ENCODE measurements at regions not wholly inside any gene's neighbourhood (a gene's known extent, or its start where the extent isn't known, plus 50 kb on each side); places are given as distances from the start of the nearest gene placed in this dataset.
"Not testable (repeated sequence)": the region's sequence is repeated elsewhere in the genome, so short reads cannot be mapped to it uniquely, and the experiment has no call there.

DNA sequence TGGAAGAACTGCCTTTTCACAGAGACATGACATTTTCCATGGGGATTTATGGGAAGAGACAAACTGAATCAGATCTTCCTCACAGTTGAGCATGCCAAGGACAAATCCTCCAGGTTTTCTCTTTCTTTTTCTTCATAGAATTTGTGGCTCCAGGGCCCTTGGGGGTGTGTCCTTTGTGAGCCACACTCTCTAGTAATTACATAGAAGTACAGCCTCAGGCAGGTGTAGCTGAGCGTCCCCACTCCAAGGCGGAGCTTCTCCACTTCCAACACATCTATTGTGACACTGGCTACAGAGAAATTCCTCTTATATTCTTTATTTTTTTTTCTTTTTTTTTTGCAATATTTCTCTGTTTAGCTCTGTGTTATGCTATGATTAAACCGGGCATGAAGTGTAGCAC lies 420.5 kb upstream of the CD180 start:
- DNase-seq: no peak

GRCh38 chr5:67612961-67613360 lies 416.4 kb upstream of the CD180 start:
- no peak for DNase-seq

DNA sequence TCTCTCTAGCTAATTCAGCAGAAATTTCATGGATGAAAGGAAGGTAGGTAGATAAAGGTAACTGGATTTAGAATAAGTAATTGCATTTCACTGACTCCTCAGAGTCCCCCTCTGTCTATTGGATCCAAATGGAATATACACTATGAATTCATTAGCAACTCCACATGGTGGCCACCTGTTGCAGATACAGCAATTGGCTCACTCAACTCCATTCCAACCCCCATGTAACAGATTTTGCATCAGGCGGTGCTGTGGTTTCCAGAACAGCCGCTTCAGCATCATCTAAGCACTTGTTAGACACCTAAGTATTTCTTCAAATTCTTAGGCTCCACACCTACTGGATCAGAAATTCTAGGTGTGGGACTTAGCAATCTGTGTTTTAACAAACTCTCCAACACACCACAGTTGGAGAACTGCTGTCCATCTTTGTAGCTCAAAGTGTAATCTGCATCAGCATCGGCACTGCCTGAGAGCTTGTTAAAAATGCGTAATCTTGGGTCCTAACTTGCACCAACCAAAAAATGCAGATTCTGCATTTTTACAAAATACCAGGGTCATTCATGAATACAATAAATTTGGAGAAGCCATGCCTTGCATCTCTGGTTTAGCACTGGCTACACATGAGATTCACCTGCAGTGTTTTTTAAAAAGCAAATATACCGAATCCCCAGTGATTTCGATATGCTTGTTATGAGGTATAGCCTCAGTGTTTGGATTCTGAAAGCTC lies 413.8 kb upstream of the CD180 start:
- no peak for DNase-seq

- DNase-seq: no peak
Measured at GRCh38 chr5:67607958-67608357, 411.4 kb upstream of the CD180 start.

GRCh38 chr5:67606586-67606947 lies 410.0 kb upstream of the CD180 start:
- no peak for DNase-seq

DNA sequence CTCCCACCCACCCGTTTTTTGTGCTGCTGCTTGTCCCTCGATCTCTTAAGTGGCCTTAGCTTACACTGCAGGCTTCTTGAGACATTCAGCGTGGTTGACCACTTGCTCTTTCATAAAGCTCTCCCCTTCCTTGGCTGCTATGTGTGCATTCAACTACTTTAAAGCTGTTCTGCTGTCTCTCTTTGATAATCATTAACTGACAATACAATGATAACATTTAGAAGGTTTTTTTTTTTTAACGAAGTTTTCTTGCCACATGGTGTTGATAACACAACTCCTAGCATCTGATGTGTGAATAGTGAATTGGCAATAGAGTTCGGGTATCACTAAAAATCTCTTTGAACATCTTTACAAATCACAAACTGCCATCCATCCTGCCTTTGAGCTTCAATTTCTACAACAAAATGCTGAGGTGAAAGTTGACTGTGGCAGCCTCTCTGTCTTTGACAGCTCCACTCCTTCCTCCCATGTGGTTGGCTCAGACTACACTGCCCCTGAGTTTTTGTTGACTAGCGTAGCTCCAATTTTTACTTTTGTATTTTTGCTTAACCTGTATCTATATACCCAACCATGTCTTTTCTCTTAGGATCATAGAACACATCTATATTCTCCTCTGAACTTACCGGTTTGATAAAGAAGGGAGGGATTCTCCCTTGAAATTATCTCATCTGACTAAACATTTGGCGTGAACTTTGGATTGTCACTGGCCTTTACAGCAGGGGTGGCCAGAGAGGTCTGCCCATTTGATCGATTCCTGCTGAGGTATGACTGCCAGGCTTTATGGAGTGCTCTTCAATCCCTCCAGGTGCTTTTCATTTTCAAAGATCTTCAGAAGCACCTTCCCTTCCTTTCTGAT lies 409.4 kb upstream of the CD180 start:
- no peak for DNase-seq

DNA sequence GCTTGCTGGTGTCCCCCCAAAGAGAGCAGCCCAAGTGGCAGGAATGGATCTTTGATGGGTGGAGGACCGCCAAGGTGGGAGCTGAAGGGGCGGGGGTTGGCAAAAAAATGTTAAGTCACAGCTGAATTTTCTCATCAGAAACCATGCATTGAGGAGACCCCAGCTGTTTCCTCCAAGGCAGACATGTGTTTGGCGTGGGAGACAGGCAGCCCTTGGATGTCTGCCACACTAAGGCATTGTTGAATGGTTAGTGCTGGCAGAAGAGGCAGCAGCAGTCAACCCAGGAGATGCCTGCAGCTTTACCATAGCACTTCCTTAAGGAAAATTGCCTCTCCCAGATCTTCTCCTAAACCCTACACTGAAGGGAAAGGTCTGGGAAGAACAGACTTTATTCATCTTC lies 394.9 kb upstream of the CD180 start:
- DNase-seq: no peak

DNA sequence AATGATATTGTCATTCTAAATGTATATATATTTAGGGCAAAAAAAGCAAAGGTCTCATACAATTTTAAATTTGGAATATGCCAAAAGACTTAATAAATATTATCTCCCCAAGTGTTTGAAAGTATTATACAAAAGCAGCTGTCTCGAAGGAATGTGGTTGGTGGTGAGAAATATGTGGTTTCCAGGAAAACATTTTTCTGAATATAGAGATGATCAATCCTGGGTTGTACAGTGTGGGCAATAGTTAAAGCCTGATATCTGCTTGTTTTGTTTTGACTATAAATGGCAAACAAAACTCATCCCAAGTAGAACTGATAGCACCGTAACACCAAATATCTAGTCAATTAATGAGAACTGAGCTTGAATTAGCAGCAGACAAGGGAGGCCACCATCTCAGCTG lies 391.8 kb upstream of the CD180 start:
- DNase-seq: no peak

GRCh38 chr5:67581203-67581602 lies 384.6 kb upstream of the CD180 start:
- DNase-seq: no peak

- no peak for DNase-seq
Measured at GRCh38 chr5:67578011-67578410, 381.4 kb upstream of the CD180 start.

- DNase-seq: peak; percentile 3
Measured at GRCh38 chr5:67577424-67577823, 380.8 kb upstream of the CD180 start.

DNA sequence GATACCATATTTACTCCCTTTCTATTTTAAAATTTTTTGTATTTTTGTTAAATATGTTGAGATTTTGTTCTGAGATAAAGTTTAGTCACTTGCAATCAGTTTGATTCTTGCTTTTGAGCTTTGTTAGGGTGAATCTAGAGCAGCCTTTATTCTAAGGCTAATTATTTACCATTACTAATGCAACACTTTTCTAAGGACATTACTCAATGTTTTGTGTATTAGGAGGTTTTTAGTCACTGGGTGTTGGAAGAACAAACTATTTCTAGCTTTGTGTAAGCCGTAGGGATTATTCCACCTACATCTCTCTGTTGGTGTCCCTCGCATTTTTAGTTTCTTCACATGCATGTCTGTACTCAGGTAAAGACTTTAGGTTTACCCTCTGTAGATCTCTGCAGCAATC lies 379.5 kb upstream of the CD180 start:
- DNase-seq: no peak

DNA sequence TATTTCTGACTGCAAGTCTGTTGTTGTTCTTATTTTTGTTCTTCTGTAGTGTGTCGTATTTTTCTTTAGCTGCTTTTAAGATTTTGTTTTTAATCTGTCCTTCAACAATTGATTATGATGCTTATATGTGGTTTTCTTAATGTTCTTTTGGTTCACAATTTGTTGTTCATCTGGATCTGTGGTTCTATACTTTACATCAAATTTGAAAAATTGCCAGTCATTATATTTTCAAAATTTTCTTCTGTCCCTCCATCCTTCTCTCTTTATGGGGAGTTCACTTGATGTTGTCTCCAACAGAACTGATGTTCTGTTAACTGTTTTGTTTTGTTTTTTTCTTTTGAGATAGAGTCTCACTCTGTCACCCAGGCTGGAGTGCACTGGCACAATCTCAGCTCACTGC lies 378.5 kb upstream of the CD180 start:
- no peak for DNase-seq

DNA sequence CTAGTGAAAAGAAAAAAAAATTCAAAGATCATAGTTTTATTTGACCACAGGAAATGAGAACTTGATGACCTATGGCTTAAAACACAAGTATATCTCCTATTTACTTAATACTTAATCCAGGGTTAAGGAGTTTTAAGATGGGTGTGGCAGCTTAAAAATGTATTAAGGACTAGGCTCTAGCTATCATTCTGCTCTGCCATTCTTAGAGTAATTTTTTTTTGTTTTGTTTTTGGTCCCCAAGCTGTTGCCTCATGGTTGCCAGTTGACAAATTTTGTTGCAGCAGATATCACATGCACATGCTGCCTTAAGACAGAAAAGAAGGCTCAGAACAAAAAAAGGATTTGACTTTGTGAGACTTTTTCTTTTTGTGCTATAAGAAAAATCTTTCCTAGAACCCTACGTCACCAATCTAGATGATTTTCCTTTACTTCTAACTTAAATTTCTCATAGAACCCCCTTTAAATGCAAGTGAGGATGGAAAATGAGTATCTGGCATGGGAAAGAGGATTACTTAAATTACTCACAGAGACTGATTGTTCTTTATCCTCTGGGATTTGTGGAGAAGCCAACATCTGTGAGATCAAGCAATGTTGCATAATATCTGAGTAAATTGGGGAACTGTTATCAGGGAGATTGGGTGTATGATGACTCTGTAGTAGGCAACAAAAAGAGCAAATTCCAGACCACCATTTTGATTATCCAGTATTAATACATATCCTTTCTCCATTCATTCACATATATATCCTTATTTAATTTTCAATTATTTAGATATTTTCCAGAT lies 364.7 kb upstream of the CD180 start:
- no peak for DNase-seq

- DNase-seq: no peak
Measured at GRCh38 chr5:67552773-67553172, 356.2 kb upstream of the CD180 start.

GRCh38 chr5:67549947-67550346 lies 353.3 kb upstream of the CD180 start:
- DNase-seq: no peak

DNA sequence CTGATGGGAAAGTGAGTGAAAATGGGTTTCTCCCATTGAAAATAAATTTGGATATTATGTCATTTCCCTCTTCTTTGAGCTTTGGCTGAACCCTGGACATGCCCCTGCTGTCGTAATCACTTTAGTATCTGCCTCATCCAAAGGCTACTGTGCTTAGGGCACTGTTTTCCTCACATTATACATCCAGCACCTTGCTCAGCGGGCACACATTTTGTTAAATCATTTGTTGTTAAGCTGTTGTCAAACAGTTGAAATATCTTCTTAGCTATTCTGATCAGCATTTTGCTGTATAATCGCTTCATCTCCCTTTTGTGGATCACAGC lies 352.7 kb upstream of the CD180 start:
- DNase-seq: no peak

DNA sequence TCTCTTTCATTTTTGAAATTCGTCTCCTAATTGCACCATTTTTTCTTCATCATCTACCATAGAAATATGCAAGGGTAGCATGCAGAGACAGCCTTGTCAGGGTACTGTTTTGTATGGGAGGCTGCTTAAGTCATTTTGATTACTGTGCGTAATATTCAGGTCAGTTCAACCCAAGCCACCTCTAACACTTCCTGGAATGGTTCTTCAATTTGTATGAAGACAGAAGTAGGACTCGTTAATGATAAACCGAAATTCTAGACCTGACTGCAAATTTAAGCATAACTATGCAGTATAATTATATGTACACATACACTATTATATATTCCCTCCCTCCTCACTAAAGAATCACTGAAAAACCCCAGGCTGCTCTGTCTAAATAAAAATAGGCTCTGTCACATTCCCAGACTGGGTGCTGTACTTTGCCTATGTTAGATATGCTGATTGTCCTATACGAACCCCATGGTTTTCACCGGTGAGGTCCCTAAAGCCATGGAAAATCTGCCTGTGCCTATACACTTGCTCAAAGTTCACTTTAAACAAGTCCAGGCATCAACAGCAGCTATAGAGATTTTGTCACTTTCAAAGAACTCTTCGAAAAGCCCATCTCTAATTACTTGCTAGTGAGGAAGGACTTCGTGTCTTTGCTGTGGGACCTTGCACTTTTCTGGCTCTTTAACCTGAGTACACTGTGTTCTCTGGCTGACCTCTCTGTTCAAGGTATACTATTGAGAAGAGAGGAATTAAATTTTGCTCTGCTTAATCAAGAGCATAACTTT lies 352.1 kb upstream of the CD180 start:
- DNase-seq: no peak

GRCh38 chr5:67547682-67548081 lies 351.1 kb upstream of the CD180 start:
- no peak for DNase-seq

GRCh38 chr5:67544942-67545341 lies 348.3 kb upstream of the CD180 start:
- not testable (repeated sequence) for DNase-seq

GRCh38 chr5:67543720-67544270 lies 347.2 kb upstream of the CD180 start:
- no peak for DNase-seq

DNA sequence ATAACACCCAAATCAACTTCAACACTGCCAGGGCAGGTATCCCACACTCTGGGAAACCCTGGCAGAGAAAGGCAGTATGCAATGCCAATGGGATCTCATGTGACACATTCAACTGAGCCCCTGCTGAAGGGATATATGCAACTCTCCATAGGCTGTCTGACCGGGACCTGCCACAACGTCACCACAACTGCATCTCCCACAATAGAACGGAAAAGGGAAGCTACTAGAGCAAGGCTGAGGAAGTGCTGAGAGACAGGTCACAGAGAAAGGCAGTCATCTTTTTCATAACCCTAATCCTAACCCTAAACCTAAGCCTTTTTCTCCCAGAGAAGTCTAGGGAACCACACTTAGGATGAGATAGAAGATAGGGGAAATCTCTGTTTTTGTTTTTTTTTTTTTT lies 345.9 kb upstream of the CD180 start:
- DNase-seq: no peak

GRCh38 chr5:67541875-67542274 lies 345.3 kb upstream of the CD180 start:
- DNase-seq: no peak

All from NCI-H2227 treated with DMSO at 0.1 percent for 48 hours (cell line).